ENCODE measurements at regions not wholly inside any gene's neighbourhood (a gene's known extent, or its start where the extent isn't known, plus 50 kb on each side); places are given as distances from the start of the nearest gene placed in this dataset.

- TF ChIP-seq EZH2 (IDR thresholded peaks at IDR 0.05; ENCODE audit: borderline replicate concordance, insufficient read depth, low read depth, low read length, poor library complexity, severe bottlenecking) (no peak), CTCF (IDR thresholded peaks at IDR 0.05) (no peak)
- H3K27me3 Mint-ChIP-seq = no peaks in the 10 kb centered on the region
- Histone ChIP-seq H3K36me3 (replicated peaks in 1 of 2; ENCODE audit: control extremely low read depth in 1 of 2, control insufficient read depth in 1 of 2, extremely low read depth in 1 of 2, insufficient read depth in 2 of 2, low read length in 1 of 2) (no peaks in the 10 kb centered on the region), H3K9me3 (ENCODE audit: control extremely low read depth in 1 of 3, control insufficient read depth in 2 of 3, insufficient read depth in 1 of 3, low read length in 2 of 3) (no peaks in the 10 kb centered on the region), H3K4me3 (ENCODE audit: control extremely low read depth in 1 of 5, extremely low read depth in 1 of 5, insufficient read depth in 1 of 5, low read depth in 2 of 5, low read length in 4 of 5) (no peak overlapping the region), H3K9ac (ENCODE audit: low read length) (no peak overlapping the region), H3K27me3 (replicated peaks in 1 of 4; ENCODE audit: control extremely low read depth in 1 of 4, control insufficient read depth in 3 of 4, insufficient read depth in 4 of 4, low read length in 3 of 4) (no peaks in the 10 kb centered on the region), H2AFZ (ENCODE audit: insufficient read depth, low read depth, low read length, poor library complexity, severe bottlenecking) (no peak overlapping the region), H3K27ac (ENCODE audit: low read length in 2 of 2) (no peak overlapping the region), H3K4me2 (replicated peaks; ENCODE audit: low read depth, low read length, poor library complexity, severe bottlenecking) (no peak overlapping the region), H3K79me2 (ENCODE audit: control insufficient read depth, insufficient read depth, low read length) (no peaks in the 10 kb centered on the region), H4K20me1 (ENCODE audit: control insufficient read depth, insufficient read depth, low read length, poor library complexity, severe bottlenecking) (no peaks in the 10 kb centered on the region), H3K4me1 (ENCODE audit: control insufficient read depth in 2 of 2, insufficient read depth in 2 of 2, low read length in 2 of 2) (no peaks in the 10 kb centered on the region)
- H3K4me3 Mint-ChIP-seq = no peak overlapping the region
- POLR2A ChIA-PET = no interaction called here
- H3K27ac Mint-ChIP-seq = no peak overlapping the region
- no peak for DNase-seq
- H3K9me3 Mint-ChIP-seq (ENCODE audit: insufficient read depth) = no peaks in the 10 kb centered on the region
- intact Hi-C loops (cut with micrococcal nuclease) = no loop called here
- H3K4me1 Mint-ChIP-seq = no peaks in the 10 kb centered on the region
- CTCF ChIA-PET = no interaction called here
- no CpG with 5 or more reads among the region's 1 CpG for WGBS (ENCODE audit: insufficient coverage)
- ATAC-seq (ENCODE audit: low read depth) = no peak
Measured at GRCh38 chr4:106585915-106586349, 217.4 kb upstream of the GIMD1 start.

GRCh38 chr4:106584337-106584989 is 215.9 kb upstream of the GIMD1 start:
- Histone ChIP-seq H3K27me3 (replicated peaks in 1 of 4; ENCODE audit: control extremely low read depth in 1 of 4, control insufficient read depth in 3 of 4, insufficient read depth in 4 of 4, low read length in 3 of 4) (no peaks in the 10 kb centered on the region), H4K20me1 (ENCODE audit: control insufficient read depth, insufficient read depth, low read length, poor library complexity, severe bottlenecking) (no peaks in the 10 kb centered on the region), H3K4me1 (ENCODE audit: control insufficient read depth in 2 of 2, insufficient read depth in 2 of 2, low read length in 2 of 2) (no peaks in the 10 kb centered on the region), H3K4me3 (ENCODE audit: control extremely low read depth in 1 of 5, extremely low read depth in 1 of 5, insufficient read depth in 1 of 5, low read depth in 2 of 5, low read length in 4 of 5) (no peak overlapping the region), H3K79me2 (ENCODE audit: control insufficient read depth, insufficient read depth, low read length) (no peaks in the 10 kb centered on the region), H3K4me2 (replicated peaks; ENCODE audit: low read depth, low read length, poor library complexity, severe bottlenecking) (no peak overlapping the region), H3K36me3 (replicated peaks in 1 of 2; ENCODE audit: control extremely low read depth in 1 of 2, control insufficient read depth in 1 of 2, extremely low read depth in 1 of 2, insufficient read depth in 2 of 2, low read length in 1 of 2) (no peaks in the 10 kb centered on the region), H3K9ac (ENCODE audit: low read length) (no peak overlapping the region), H3K27ac (ENCODE audit: low read length in 2 of 2) (no peak overlapping the region), H3K9me3 (ENCODE audit: control extremely low read depth in 1 of 3, control insufficient read depth in 2 of 3, insufficient read depth in 1 of 3, low read length in 2 of 3) (no peaks in the 10 kb centered on the region), H2AFZ (ENCODE audit: insufficient read depth, low read depth, low read length, poor library complexity, severe bottlenecking) (no peak overlapping the region)
- intact Hi-C loops (cut with micrococcal nuclease) = no loop called here
- CTCF ChIA-PET = no interaction called here
- TF ChIP-seq EZH2 (IDR thresholded peaks at IDR 0.05; ENCODE audit: borderline replicate concordance, insufficient read depth, low read depth, low read length, poor library complexity, severe bottlenecking) (no peak), CTCF (IDR thresholded peaks at IDR 0.05) (no peak)
- DNase-seq (no peak), ATAC-seq (ENCODE audit: low read depth) (no peak)
- Mint-ChIP-seq H3K27me3 (no peaks in the 10 kb centered on the region), H3K4me3 (no peak overlapping the region), H3K9me3 (ENCODE audit: insufficient read depth) (no peaks in the 10 kb centered on the region), H3K27ac (no peak overlapping the region), H3K4me1 (no peaks in the 10 kb centered on the region)
- POLR2A ChIA-PET = no interaction called here

Data from B cell (primary cell).